SK-N-SH treated with all-trans-retinoic acid at 6 μM for 48 hours (cell line): ENCODE measurements at regions not wholly inside any gene's neighbourhood (a gene's known extent, or its start where the extent isn't known, plus 50 kb on each side); places are given as distances from the start of the nearest gene placed in this dataset.

Source experiments
- ATAC-seq: fragments of 200-7000 bp; cut with Tn5 transposase; 3 replicates; pipeline ENCODE4 v1.9.1; 2020; ENCODE audit warnings: mild to moderate bottlenecking, moderate library complexity
- ARNTL ChIP-seq: fragments of 450-650 bp; formaldehyde crosslinking; IDR thresholded peaks from 2 replicates; pipeline ENCODE4 v1.5.0; 2020; ENCODE audit warnings: low read depth, mild to moderate bottlenecking, moderate library complexity, borderline replicate concordance
- BACH2 ChIP-seq: fragments of 250-450 bp; sonication (Bioruptor Pico); IDR thresholded peaks from 2 replicates; pipeline ENCODE4 v1.9.0; 2021; ENCODE audit warnings: mild to moderate bottlenecking, borderline replicate concordance
- CSRNP3 ChIP-seq: fragments of 250-450 bp; sonication (Bioruptor Pico); IDR thresholded peaks from 2 replicates; pipeline ENCODE4 v1.5.1; 2021; ENCODE audit warnings: mild to moderate bottlenecking, moderate library complexity
- ESRRG ChIP-seq: fragments of 250-450 bp; sonication (Bioruptor Pico); IDR thresholded peaks from 2 replicates; pipeline ENCODE4 v1.6.1; 2021; ENCODE audit warnings: mild to moderate bottlenecking
- GLIS3 ChIP-seq: fragments of 250-450 bp; sonication (Bioruptor Pico); IDR thresholded peaks from 2 replicates; pipeline ENCODE4 v1.5.0; 2020; ENCODE audit warnings: mild to moderate bottlenecking, moderate library complexity
- ISL1 ChIP-seq: fragments of 250-450 bp; sonication (Bioruptor Pico); IDR thresholded peaks from 2 replicates; pipeline ENCODE4 v2.1.2; 2022; ENCODE audit warnings: mild to moderate bottlenecking, moderate library complexity
- OSR1 ChIP-seq: fragments of 250-450 bp; sonication (Bioruptor Pico); IDR thresholded peaks from 2 replicates; pipeline ENCODE4 v1.8.0; 2022; ENCODE audit warnings: moderate library complexity, mild to moderate bottlenecking, inconsistent platforms
- PPARA ChIP-seq: fragments of 250-450 bp; sonication (Bioruptor Pico); IDR thresholded peaks from 2 replicates; pipeline ENCODE4 v1.5.0; 2020; ENCODE audit warnings: mild to moderate bottlenecking, borderline replicate concordance
- RARB ChIP-seq: fragments of 250-450 bp; sonication (Bioruptor Pico); IDR thresholded peaks from 2 replicates; pipeline ENCODE4 v1.8.0; 2021; ENCODE audit warnings: mild to moderate bottlenecking, moderate library complexity
- SNAI2 ChIP-seq: fragments of 250-450 bp; sonication (Bioruptor Pico); IDR thresholded peaks from 2 replicates; pipeline ENCODE4 v1.5.0; 2020; ENCODE audit warnings: mild to moderate bottlenecking, moderate library complexity
- TCF4 ChIP-seq: fragments of 250-450 bp; sonication (Bioruptor Pico); IDR thresholded peaks from 2 replicates; pipeline ENCODE4 v1.8.0; 2021; ENCODE audit warnings: mild to moderate bottlenecking, moderate library complexity, borderline replicate concordance
- TOX ChIP-seq: fragments of 250-450 bp; sonication (Bioruptor Pico); IDR thresholded peaks from 2 replicates; pipeline ENCODE4 v1.8.0; 2021; ENCODE audit warnings: mild to moderate bottlenecking, moderate library complexity, borderline replicate concordance
- ZC3H10 ChIP-seq: fragments of 250-450 bp; sonication (Bioruptor Pico); IDR thresholded peaks from 2 replicates; pipeline ENCODE4 v1.5.1; 2021; ENCODE audit warnings: mild to moderate bottlenecking, moderate library complexity
- ZFP3 ChIP-seq: fragments of 250-450 bp; sonication (Bioruptor Pico); IDR thresholded peaks from 2 replicates; pipeline ENCODE4 v1.5.0; 2020; ENCODE audit warnings: mild to moderate bottlenecking, moderate library complexity
- ZFP30 ChIP-seq: fragments of 450-650 bp; formaldehyde crosslinking; IDR thresholded peaks from 2 replicates; pipeline ENCODE4 v1.5.0; 2022; ENCODE audit warnings: mild to moderate bottlenecking, moderate library complexity
- ZNF565 ChIP-seq: fragments of 450-650 bp; formaldehyde crosslinking; conservative IDR thresholded peaks from 2 replicates; pipeline ENCODE4 v1.5.0; 2020; ENCODE audit warnings: low read depth, mild to moderate bottlenecking, moderate library complexity
- ZNF70 ChIP-seq: fragments of 450-650 bp; formaldehyde crosslinking; IDR thresholded peaks from 2 replicates; pipeline ENCODE4 v1.5.0; 2020; ENCODE audit warnings: mild to moderate bottlenecking, moderate library complexity
- ZNF8 ChIP-seq: fragments of 450-650 bp; formaldehyde crosslinking; IDR thresholded peaks from 2 replicates; pipeline ENCODE4 v1.5.0; 2020; ENCODE audit warnings: mild to moderate bottlenecking, moderate library complexity
- TF ChIP-seq, protein P1 (sequence below): fragments of 250-450 bp; sonication (Bioruptor Pico); IDR thresholded peaks from 2 replicates; pipeline ENCODE4 v1.5.1; 2020; ENCODE audit warnings: low read depth, mild to moderate bottlenecking, moderate library complexity
- TF ChIP-seq, protein P2 (sequence below): fragments of 250-450 bp; sonication (Bioruptor Pico); IDR thresholded peaks from 2 replicates; pipeline ENCODE4 v1.5.0; 2020; ENCODE audit warnings: mild to moderate bottlenecking, moderate library complexity

DNA sequence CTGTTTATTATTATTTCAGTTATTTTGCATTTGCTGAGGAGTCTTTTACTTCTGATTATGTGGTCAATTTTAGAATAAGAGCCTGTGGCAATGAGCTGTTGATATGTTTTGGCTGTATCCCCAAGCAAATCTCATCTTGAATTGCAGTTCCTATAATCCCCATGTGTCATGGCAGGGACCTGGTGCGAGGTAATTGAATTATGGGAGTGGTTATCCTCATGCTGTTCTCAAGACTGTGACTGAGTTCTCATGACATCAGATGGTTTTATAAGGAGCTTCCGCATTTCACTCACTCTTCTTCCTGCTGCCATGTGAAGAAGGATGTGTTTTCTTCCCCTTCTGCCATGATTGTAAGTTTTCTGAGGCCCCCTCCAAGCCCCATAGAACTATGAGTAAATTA, 114.9 kb upstream of the SLCO6A1 start:
- no peak for ATAC-seq
- TF ChIP-seq TCF4 (no peak), ISL1 (CRISPR knock-in tag) (no peak), GLIS3 (no peak), TOX (CRISPR knock-in tag) (no peak), ZNF8 (no peak), ZNF565 (CRISPR knock-in tag) (no peak), ZFP30 (no peak), PPARA (no peak), OSR1 (CRISPR knock-in tag) (no peak), BACH2 (CRISPR knock-in tag) (no peak)

- no peak for ATAC-seq
- TF ChIP-seq ISL1 (CRISPR knock-in tag) (no peak), PPARA (no peak), ARNTL (no peak), TOX (CRISPR knock-in tag) (no peak), SNAI2 (no peak), TCF4 (no peak), RARB (CRISPR knock-in tag) (no peak)
- TF ChIP-seq, protein P1, sequence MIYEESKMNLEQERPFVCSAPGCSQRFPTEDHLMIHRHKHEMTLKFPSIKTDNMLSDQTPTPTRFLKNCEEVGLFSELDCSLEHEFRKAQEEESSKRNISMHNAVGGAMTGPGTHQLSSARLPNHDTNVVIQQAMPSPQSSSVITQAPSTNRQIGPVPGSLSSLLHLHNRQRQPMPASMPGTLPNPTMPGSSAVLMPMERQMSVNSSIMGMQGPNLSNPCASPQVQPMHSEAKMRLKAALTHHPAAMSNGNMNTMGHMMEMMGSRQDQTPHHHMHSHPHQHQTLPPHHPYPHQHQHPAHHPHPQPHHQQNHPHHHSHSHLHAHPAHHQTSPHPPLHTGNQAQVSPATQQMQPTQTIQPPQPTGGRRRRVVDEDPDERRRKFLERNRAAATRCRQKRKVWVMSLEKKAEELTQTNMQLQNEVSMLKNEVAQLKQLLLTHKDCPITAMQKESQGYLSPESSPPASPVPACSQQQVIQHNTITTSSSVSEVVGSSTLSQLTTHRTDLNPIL: no peak
These were observed 118.7 kb upstream of the SLCO6A1 start for GRCh38 chr5:102617191-102618187.

DNA sequence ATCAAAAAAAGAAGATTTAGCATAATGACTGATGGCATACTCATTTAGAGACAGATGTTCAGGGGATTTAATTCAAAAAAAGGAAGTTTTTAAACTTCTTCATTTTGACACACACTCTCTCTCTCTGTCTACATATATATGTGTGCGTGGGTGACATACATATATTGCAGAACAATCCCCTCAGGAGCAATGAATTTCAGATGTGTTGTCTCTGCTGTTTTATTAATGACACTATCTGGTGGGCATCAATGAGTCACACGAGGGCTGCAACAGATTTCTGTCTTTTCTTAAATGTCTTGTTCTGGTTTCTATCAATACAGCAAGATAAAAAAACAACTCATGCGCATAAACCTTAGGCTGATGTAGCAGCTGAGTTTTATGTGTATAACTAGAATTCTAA, 123.5 kb upstream of the SLCO6A1 start:
- TF ChIP-seq GLIS3 (peak; percentile 46; the same call in 1 of the 2 replicates), ZNF8 (0 out of 2 replicates have a peak, but pooled peaks have one; percentile 29), ZFP3 (CRISPR knock-in tag) (no peak), TOX (CRISPR knock-in tag) (peak; percentile 86), CSRNP3 (CRISPR knock-in tag) (peak; percentile 86; the same call in 1 of the 2 replicates), ISL1 (CRISPR knock-in tag) (peak; percentile 91), RARB (CRISPR knock-in tag) (0 out of 2 replicates have a peak, but pooled peaks have one; percentile 26), SNAI2 (0 out of 2 replicates have a peak, but pooled peaks have one; percentile 51), PPARA (no peak), ZNF70 (CRISPR knock-in tag) (no peak), ESRRG (CRISPR knock-in tag) (no peak), ZC3H10 (no peak), ARNTL (0 out of 2 replicates have a peak, but pooled peaks have one; percentile 37), TCF4 (peak; percentile 98)
- TF ChIP-seq, protein P1: peak; percentile 73; the same call in 1 of the 2 replicates
- TF ChIP-seq, protein P2, sequence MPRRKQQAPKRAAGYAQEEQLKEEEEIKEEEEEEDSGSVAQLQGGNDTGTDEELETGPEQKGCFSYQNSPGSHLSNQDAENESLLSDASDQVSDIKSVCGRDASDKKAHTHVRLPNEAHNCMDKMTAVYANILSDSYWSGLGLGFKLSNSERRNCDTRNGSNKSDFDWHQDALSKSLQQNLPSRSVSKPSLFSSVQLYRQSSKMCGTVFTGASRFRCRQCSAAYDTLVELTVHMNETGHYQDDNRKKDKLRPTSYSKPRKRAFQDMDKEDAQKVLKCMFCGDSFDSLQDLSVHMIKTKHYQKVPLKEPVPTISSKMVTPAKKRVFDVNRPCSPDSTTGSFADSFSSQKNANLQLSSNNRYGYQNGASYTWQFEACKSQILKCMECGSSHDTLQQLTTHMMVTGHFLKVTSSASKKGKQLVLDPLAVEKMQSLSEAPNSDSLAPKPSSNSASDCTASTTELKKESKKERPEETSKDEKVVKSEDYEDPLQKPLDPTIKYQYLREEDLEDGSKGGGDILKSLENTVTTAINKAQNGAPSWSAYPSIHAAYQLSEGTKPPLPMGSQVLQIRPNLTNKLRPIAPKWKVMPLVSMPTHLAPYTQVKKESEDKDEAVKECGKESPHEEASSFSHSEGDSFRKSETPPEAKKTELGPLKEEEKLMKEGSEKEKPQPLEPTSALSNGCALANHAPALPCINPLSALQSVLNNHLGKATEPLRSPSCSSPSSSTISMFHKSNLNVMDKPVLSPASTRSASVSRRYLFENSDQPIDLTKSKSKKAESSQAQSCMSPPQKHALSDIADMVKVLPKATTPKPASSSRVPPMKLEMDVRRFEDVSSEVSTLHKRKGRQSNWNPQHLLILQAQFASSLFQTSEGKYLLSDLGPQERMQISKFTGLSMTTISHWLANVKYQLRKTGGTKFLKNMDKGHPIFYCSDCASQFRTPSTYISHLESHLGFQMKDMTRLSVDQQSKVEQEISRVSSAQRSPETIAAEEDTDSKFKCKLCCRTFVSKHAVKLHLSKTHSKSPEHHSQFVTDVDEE: peak; percentile 89

GRCh38 chr5:102623329-102624065, 124.7 kb upstream of the SLCO6A1 start:
- TF ChIP-seq TCF4 (0 out of 2 replicates have a peak, but pooled peaks have one; percentile 33), OSR1 (CRISPR knock-in tag) (no peak)
- ATAC-seq: no peak

More for the DNA sequence above, 123.5 kb upstream of the SLCO6A1 start:
- peak; percentile 79 for ATAC-seq
